Breast epithelium (tissue), 4 donors: ENCODE measurements at regions not wholly inside any gene's neighbourhood (a gene's known extent, or its start where the extent isn't known, plus 50 kb on each side); places are given as distances from the start of the nearest gene placed in this dataset.

Experiments used
- DNase-seq, 2 donors: peaks; one replicate each; pipeline ENCODE4 v3.0.0-alpha.2; 2019; ENCODE audit warnings: low spot score in 2 of 2
- H3K27ac ChIP-seq, 2 donors: fragments of 200-600 bp; sonication (generic) in 1 of 2; one replicate each; pipeline ENCODE4 v1.5.1; 2016 to 2019; ENCODE audit warnings: mild to moderate bottlenecking in 1 of 2
- H3K27me3 ChIP-seq, 2 donors: fragments of 200-600 bp; sonication (generic) in 1 of 2; one replicate each; pipeline versions ENCODE4 v1.5.1 to v1.6.0; 2017 to 2019; ENCODE audit warnings: control low read depth in 1 of 2, mild to moderate bottlenecking in 1 of 2
- H3K36me3 ChIP-seq: fragments of 200-600 bp; one replicate; pipeline ENCODE4 v1.5.1; 2019
- H3K4me1 ChIP-seq, 2 donors: fragments of 200-600 bp; sonication (generic); one replicate each; pipeline ENCODE4 v1.5.1; 2016 to 2019; ENCODE audit warnings: control low read depth in 1 of 2
- H3K4me3 ChIP-seq, 3 donors: fragments of 200-600 bp; sonication (generic); 1 replicate in 2 of 3; 2 replicates in 1 of 3; pipeline ENCODE4 v1.5.1; 2016 to 2019; ENCODE audit warnings: mild to moderate bottlenecking in 3 of 3, moderate library complexity in 2 of 3
- H3K9me3 ChIP-seq, 2 donors: fragments of 200-600 bp; sonication (generic) in 1 of 2; one replicate each; pipeline ENCODE4 v1.5.1; 2016 to 2019; ENCODE audit warnings: control low read depth in 1 of 2
- CTCF ChIP-seq, 3 donors: fragments of 450-650 bp; IDR thresholded peaks; one replicate each; pipeline ENCODE4 v1.5.1; 2016 to 2017; ENCODE audit warnings: antibody characterized with exemption in 3 of 3, mild to moderate bottlenecking in 3 of 3, moderate library complexity in 3 of 3
- POLR2A ChIP-seq: fragments of 450-650 bp; IDR thresholded peaks from one replicate; pipeline ENCODE4 v1.6.1; 2016; ENCODE audit warnings: antibody characterized with exemption, mild to moderate bottlenecking, moderate library complexity
- POLR2AphosphoS5 ChIP-seq, 3 donors: sonication (generic); formaldehyde crosslinking; IDR thresholded peaks; one replicate each; pipeline ENCODE4 v1.6.1; 2017; ENCODE audit warnings: antibody characterized with exemption in 3 of 3
- intact Hi-C: fragments of 100-400 bp; cut with DNase I; formaldehyde crosslinking; loops from one replicate; pipeline ENCODE4 v1.15.1; 2023; ENCODE audit warnings: low total_unique reads

- no peaks in the 10 kb centered on the region for H3K9me3 ChIP-seq
- H3K27me3 ChIP-seq: no peaks in the 10 kb centered on the region
- H3K4me3 ChIP-seq: no peak overlapping the region
- no peak for TF ChIP-seq POLR2AphosphoS5 (IDR thresholded peaks at IDR 0.05)
- TF ChIP-seq POLR2A: no peak
- TF ChIP-seq CTCF (IDR thresholded peaks at IDR 0.05): no peak
- intact Hi-C loops: no loop called here
- no peak overlapping the region for H3K27ac ChIP-seq
- no peaks in the 10 kb centered on the region for H3K36me3 ChIP-seq
- no peaks in the 10 kb centered on the region for H3K4me1 ChIP-seq
- DNase-seq: no peak
These were observed 104.0 kb downstream of the BAMBI start for GRCh38 chr10:28781296-28781695.

- Histone ChIP-seq H3K27me3 (no peaks in the 10 kb centered on the region), H3K27ac (no peak overlapping the region), H3K36me3 (no peaks in the 10 kb centered on the region), H3K9me3 (no peaks in the 10 kb centered on the region), H3K4me1 (no peaks in the 10 kb centered on the region), H3K4me3 (no peak overlapping the region)
- TF ChIP-seq CTCF (IDR thresholded peaks at IDR 0.05) (no peak), POLR2A (no peak), POLR2AphosphoS5 (IDR thresholded peaks at IDR 0.05) (no peak)
- intact Hi-C loops: no loop called here
- no peak for DNase-seq
These were observed 105.8 kb downstream of the BAMBI start for GRCh38 chr10:28783087-28783486.

GRCh38 chr10:28785018-28785417, 107.7 kb downstream of the BAMBI start:
- Histone ChIP-seq H3K27me3 (no peaks in the 10 kb centered on the region), H3K36me3 (no peaks in the 10 kb centered on the region), H3K4me1 (no peaks in the 10 kb centered on the region), H3K4me3 (no peak overlapping the region), H3K27ac (no peak overlapping the region), H3K9me3 (no peaks in the 10 kb centered on the region)
- DNase-seq: no peak
- intact Hi-C loops: no loop called here
- TF ChIP-seq POLR2A (no peak), POLR2AphosphoS5 (IDR thresholded peaks at IDR 0.05) (no peak)

- H3K36me3 ChIP-seq: no peaks in the 10 kb centered on the region
- no peak overlapping the region for H3K27ac ChIP-seq
- intact Hi-C loops: no loop called here
- no peak for TF ChIP-seq POLR2A
- TF ChIP-seq CTCF (IDR thresholded peaks at IDR 0.05): no peak
- no peak for TF ChIP-seq POLR2AphosphoS5 (IDR thresholded peaks at IDR 0.05)
- no peaks in the 10 kb centered on the region for H3K27me3 ChIP-seq
- no peaks in the 10 kb centered on the region for H3K4me1 ChIP-seq
- H3K4me3 ChIP-seq: no peak overlapping the region
- H3K9me3 ChIP-seq: no peaks in the 10 kb centered on the region
- DNase-seq: no peak
These were observed 110.9 kb downstream of the BAMBI start for GRCh38 chr10:28788252-28788651.

- intact Hi-C loops: no loop called here
- Histone ChIP-seq H3K27ac (no peak overlapping the region), H3K36me3 (no peaks in the 10 kb centered on the region), H3K27me3 (no peaks in the 10 kb centered on the region), H3K4me1 (no peaks in the 10 kb centered on the region), H3K4me3 (no peak overlapping the region), H3K9me3 (no peaks in the 10 kb centered on the region)
- TF ChIP-seq POLR2A (no peak), POLR2AphosphoS5 (IDR thresholded peaks at IDR 0.05) (no peak), CTCF (IDR thresholded peaks at IDR 0.05) (no peak)
- DNase-seq: no peak
These were observed 111.4 kb downstream of the BAMBI start for GRCh38 chr10:28788762-28789161.

- Histone ChIP-seq H3K9me3 (no peaks in the 10 kb centered on the region), H3K4me3 (no peak overlapping the region), H3K27me3 (no peaks in the 10 kb centered on the region), H3K4me1 (no peaks in the 10 kb centered on the region), H3K36me3 (no peaks in the 10 kb centered on the region), H3K27ac (no peak overlapping the region)
- DNase-seq: no peak
- no peak for TF ChIP-seq POLR2A
- no peak for TF ChIP-seq CTCF (IDR thresholded peaks at IDR 0.05)
- no peak for TF ChIP-seq POLR2AphosphoS5 (IDR thresholded peaks at IDR 0.05)
- intact Hi-C loops: no loop called here
These were observed 112.8 kb downstream of the BAMBI start for GRCh38 chr10:28790146-28790545.
